ENCODE measurements at regions not wholly inside any gene's neighbourhood (a gene's known extent, or its start where the extent isn't known, plus 50 kb on each side); places are given as distances from the start of the nearest gene placed in this dataset.

DNA sequence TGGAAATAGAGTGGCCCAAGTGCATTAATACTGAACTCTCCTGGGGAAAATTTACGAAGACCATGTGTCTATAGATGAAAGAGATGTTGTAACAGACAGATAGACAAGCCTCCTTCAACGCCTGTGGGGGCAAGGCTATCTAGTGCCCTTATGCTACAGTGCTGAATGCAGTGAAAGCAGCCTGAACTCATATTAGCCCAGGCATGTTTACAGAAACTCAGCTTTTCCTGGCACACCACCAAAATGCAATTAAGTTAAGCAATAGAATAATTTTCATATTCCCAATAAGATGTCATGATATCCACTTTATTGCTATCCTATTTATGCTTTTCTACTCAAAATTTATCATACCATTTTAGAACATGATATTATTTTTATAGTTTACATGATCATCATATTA, 277.0 kb downstream of the DIRAS2 start:
- TF ChIP-seq, protein P1, sequence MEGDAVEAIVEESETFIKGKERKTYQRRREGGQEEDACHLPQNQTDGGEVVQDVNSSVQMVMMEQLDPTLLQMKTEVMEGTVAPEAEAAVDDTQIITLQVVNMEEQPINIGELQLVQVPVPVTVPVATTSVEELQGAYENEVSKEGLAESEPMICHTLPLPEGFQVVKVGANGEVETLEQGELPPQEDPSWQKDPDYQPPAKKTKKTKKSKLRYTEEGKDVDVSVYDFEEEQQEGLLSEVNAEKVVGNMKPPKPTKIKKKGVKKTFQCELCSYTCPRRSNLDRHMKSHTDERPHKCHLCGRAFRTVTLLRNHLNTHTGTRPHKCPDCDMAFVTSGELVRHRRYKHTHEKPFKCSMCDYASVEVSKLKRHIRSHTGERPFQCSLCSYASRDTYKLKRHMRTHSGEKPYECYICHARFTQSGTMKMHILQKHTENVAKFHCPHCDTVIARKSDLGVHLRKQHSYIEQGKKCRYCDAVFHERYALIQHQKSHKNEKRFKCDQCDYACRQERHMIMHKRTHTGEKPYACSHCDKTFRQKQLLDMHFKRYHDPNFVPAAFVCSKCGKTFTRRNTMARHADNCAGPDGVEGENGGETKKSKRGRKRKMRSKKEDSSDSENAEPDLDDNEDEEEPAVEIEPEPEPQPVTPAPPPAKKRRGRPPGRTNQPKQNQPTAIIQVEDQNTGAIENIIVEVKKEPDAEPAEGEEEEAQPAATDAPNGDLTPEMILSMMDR (tag by site-specific recombination; IDR thresholded peaks at IDR 0.05): no peak
- TF ChIP-seq ZNF239 (tag by site-specific recombination; IDR thresholded peaks at IDR 0.05) (no peak), ZNF501 (tag by site-specific recombination; IDR thresholded peaks at IDR 0.05) (no peak), ZNF701 (tag by site-specific recombination; IDR thresholded peaks at IDR 0.05) (no peak), YY1 (tag by site-specific recombination; IDR thresholded peaks at IDR 0.05) (no peak), ZNF580 (tag by site-specific recombination; IDR thresholded peaks at IDR 0.05) (no peak)
- TF ChIP-seq, protein P2, sequence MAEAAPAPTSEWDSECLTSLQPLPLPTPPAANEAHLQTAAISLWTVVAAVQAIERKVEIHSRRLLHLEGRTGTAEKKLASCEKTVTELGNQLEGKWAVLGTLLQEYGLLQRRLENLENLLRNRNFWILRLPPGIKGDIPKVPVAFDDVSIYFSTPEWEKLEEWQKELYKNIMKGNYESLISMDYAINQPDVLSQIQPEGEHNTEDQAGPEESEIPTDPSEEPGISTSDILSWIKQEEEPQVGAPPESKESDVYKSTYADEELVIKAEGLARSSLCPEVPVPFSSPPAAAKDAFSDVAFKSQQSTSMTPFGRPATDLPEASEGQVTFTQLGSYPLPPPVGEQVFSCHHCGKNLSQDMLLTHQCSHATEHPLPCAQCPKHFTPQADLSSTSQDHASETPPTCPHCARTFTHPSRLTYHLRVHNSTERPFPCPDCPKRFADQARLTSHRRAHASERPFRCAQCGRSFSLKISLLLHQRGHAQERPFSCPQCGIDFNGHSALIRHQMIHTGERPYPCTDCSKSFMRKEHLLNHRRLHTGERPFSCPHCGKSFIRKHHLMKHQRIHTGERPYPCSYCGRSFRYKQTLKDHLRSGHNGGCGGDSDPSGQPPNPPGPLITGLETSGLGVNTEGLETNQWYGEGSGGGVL (tag by site-specific recombination; IDR thresholded peaks at IDR 0.05): no peak
